Neuronal stem cell (in vitro differentiated cells): ENCODE measurements at regions not wholly inside any gene's neighbourhood (a gene's known extent, or its start where the extent isn't known, plus 50 kb on each side); places are given as distances from the start of the nearest gene placed in this dataset.

Experiments used
- DNase-seq: peaks from one replicate; pipeline ENCODE4 v3.0.0-alpha.2; 2013; ENCODE audit warnings: low spot score
- H2AFZ ChIP-seq: one replicate; pipeline ENCODE4 v1.6.1; 2013; ENCODE audit warnings: mild to moderate bottlenecking, low read length, inconsistent platforms
- H2AK5ac ChIP-seq: 2 replicates; pipeline ENCODE4 v1.6.1; 2013; ENCODE audit warnings: low read depth, mild to moderate bottlenecking, inconsistent platforms, low read length, moderate library complexity, mixed read lengths
- H2BK120ac ChIP-seq: 2 replicates; pipeline ENCODE4 v1.6.1; 2013; ENCODE audit warnings: low read depth, mild to moderate bottlenecking, inconsistent platforms, low read length, moderate library complexity, mixed read lengths
- H2BK12ac ChIP-seq: one replicate; pipeline ENCODE4 v1.6.1; 2013; ENCODE audit warnings: low read length, inconsistent platforms
- H2BK15ac ChIP-seq: 2 replicates; pipeline ENCODE4 v1.6.1; 2013; ENCODE audit warnings: mild to moderate bottlenecking, low read length, inconsistent platforms, mixed read lengths
- H2BK5ac ChIP-seq: one replicate; pipeline ENCODE4 v1.6.1; 2013; ENCODE audit warnings: inconsistent platforms, mild to moderate bottlenecking, low read length, moderate library complexity
- H3K14ac ChIP-seq: one replicate; pipeline ENCODE4 v1.6.1; 2013; ENCODE audit warnings: low read length, inconsistent platforms
- H3K18ac ChIP-seq: 2 replicates; pipeline ENCODE4 v1.6.1; 2013; ENCODE audit warnings: low read length, inconsistent platforms
- H3K23ac ChIP-seq: 2 replicates; pipeline ENCODE4 v1.6.1; 2013; ENCODE audit warnings: low read depth, mild to moderate bottlenecking, mixed read lengths, low read length, inconsistent platforms; ENCODE audit not compliant: poor library complexity
- H3K27ac ChIP-seq: replicated peaks from 3 replicates; pipeline ENCODE4 v1.5.1; 2013; ENCODE audit warnings: low read length, inconsistent platforms
- H3K27me3 ChIP-seq, 3 experiments: 2 replicates each; pipeline ENCODE4 v1.6.1; 2013; ENCODE audit warnings: low read length in 3 of 3, mild to moderate bottlenecking in 2 of 3, inconsistent platforms in 1 of 3, low read depth in 1 of 3, mixed read lengths in 1 of 3, moderate library complexity in 1 of 3; ENCODE audit not compliant: control insufficient read depth in 3 of 3, insufficient read depth in 3 of 3
- H3K36me3 ChIP-seq, 2 donors: replicated peaks in 1 of 2; 2 replicates each; pipeline ENCODE4 v1.6.1; 2013; ENCODE audit warnings: low read length in 2 of 2; ENCODE audit not compliant: control insufficient read depth in 2 of 2, insufficient read depth in 2 of 2
- H3K4ac ChIP-seq: 2 replicates; pipeline ENCODE4 v1.6.1; 2013; ENCODE audit warnings: inconsistent platforms, mild to moderate bottlenecking, low read length, moderate library complexity
- H3K4me1 ChIP-seq, 2 donors: 1 replicate in 1 of 2; 2 replicates in 1 of 2; pipeline ENCODE4 v1.6.1; 2013; ENCODE audit warnings: low read length in 2 of 2, low read depth in 1 of 2; ENCODE audit not compliant: control insufficient read depth in 2 of 2, insufficient read depth in 1 of 2
- H3K4me2 ChIP-seq: one replicate; pipeline ENCODE4 v1.6.1; 2013; ENCODE audit warnings: mild to moderate bottlenecking, low read length, inconsistent platforms; ENCODE audit not compliant: insufficient read depth, poor library complexity, severe bottlenecking
- H3K4me3 ChIP-seq, 2 donors: 2 replicates each; pipeline ENCODE4 v1.5.1; 2013; ENCODE audit warnings: low read length in 2 of 2, mild to moderate bottlenecking in 2 of 2, inconsistent platforms in 1 of 2, moderate library complexity in 1 of 2
- H3K79me1 ChIP-seq: one replicate; pipeline ENCODE4 v1.6.1; 2013; ENCODE audit warnings: low read depth, mild to moderate bottlenecking, inconsistent platforms, low read length, moderate library complexity
- H3K9ac ChIP-seq: one replicate; pipeline ENCODE4 v1.6.1; 2013; ENCODE audit warnings: mild to moderate bottlenecking, low read depth, low read length, inconsistent platforms; ENCODE audit not compliant: poor library complexity
- H3K9me3 ChIP-seq, 2 donors: replicated peaks in 1 of 2; 2 replicates each; pipeline versions ENCODE3 to v1.6.1; 2013; ENCODE audit warnings: low read length in 2 of 2, mild to moderate bottlenecking in 2 of 2, inconsistent platforms in 1 of 2, low read depth in 1 of 2, mixed read lengths in 1 of 2, moderate library complexity in 1 of 2; ENCODE audit not compliant: control insufficient read depth in 2 of 2, insufficient read depth in 1 of 2
- H4K8ac ChIP-seq: one replicate; pipeline ENCODE4 v1.6.1; 2013; ENCODE audit warnings: low read depth, mild to moderate bottlenecking, inconsistent platforms, low read length, moderate library complexity
- H4K91ac ChIP-seq: one replicate; pipeline ENCODE4 v1.6.1; 2013; ENCODE audit warnings: low read length, low read depth, mild to moderate bottlenecking, inconsistent platforms; ENCODE audit not compliant: poor library complexity
- WGBS, 2 donors: extraction: QIAGEN DNeasy Blood & Tissue Kit; methylation state at CpG; one replicate each; pipeline ENCODE4 v1.1.7; 2013; ENCODE audit warnings: missing lambda C conversion rate in 2 of 2, mixed read lengths in 1 of 2; ENCODE audit not compliant: insufficient read length in 2 of 2, insufficient replicate concordance in 1 of 2; ENCODE audit errors: extremely low coverage in 2 of 2; 5-methylcytosine and 5-hydroxymethylcytosine counted together

GRCh38 chr12:78666584-78666983, 198.0 kb upstream of the SYT1 start:
- H3K4me3 ChIP-seq = no peak overlapping the region
- H3K23ac ChIP-seq = no peak overlapping the region
- H2BK12ac ChIP-seq = no peak overlapping the region
- no peak overlapping the region for H2AK5ac ChIP-seq
- H3K4me1 ChIP-seq = no peaks in the 10 kb centered on the region
- H3K27ac ChIP-seq = no peak overlapping the region
- no peak overlapping the region for H2BK120ac ChIP-seq
- H3K18ac ChIP-seq = no peak overlapping the region
- H3K27me3 ChIP-seq = no peaks in the 10 kb centered on the region
- H3K4me2 ChIP-seq = no peak overlapping the region
- no peak overlapping the region for H2BK5ac ChIP-seq
- no peaks in the 10 kb centered on the region for H3K36me3 ChIP-seq
- no peak overlapping the region for H3K4ac ChIP-seq
- no peaks in the 10 kb centered on the region for H3K79me1 ChIP-seq
- no peak overlapping the region for H3K9ac ChIP-seq
- no peak overlapping the region for H2AFZ ChIP-seq
- WGBS, 2 donors = no CpG with 5 or more reads among the region's 1 CpG
- no peak overlapping the region for H3K14ac ChIP-seq
- H4K8ac ChIP-seq = no peak overlapping the region
- H4K91ac ChIP-seq = no peak overlapping the region
- no peak overlapping the region for H2BK15ac ChIP-seq
- no peaks in the 10 kb centered on the region for H3K9me3 ChIP-seq
- no peak for DNase-seq

GRCh38 chr12:78671295-78671694, 193.3 kb upstream of the SYT1 start:
- no peak overlapping the region for H3K27ac ChIP-seq
- H3K9ac ChIP-seq = no peak overlapping the region
- no peak overlapping the region for H4K91ac ChIP-seq
- no peak overlapping the region for H3K18ac ChIP-seq
- H2BK5ac ChIP-seq = no peak overlapping the region
- WGBS, 2 donors = no CpG with 5 or more reads among the region's 4 CpGs
- no peak for DNase-seq
- no peak overlapping the region for H2BK12ac ChIP-seq
- H2BK120ac ChIP-seq = no peak overlapping the region
- no peaks in the 10 kb centered on the region for H3K36me3 ChIP-seq
- H3K4me1 ChIP-seq = no peaks in the 10 kb centered on the region
- H2AFZ ChIP-seq = no peak overlapping the region
- H2AK5ac ChIP-seq = no peak overlapping the region
- no peaks in the 10 kb centered on the region for H3K9me3 ChIP-seq
- H3K14ac ChIP-seq = no peak overlapping the region
- no peak overlapping the region for H3K4ac ChIP-seq
- H3K4me2 ChIP-seq = no peak overlapping the region
- H3K4me3 ChIP-seq = no peak overlapping the region
- H4K8ac ChIP-seq = no peak overlapping the region
- H3K27me3 ChIP-seq = no peaks in the 10 kb centered on the region
- no peaks in the 10 kb centered on the region for H3K79me1 ChIP-seq
- H3K23ac ChIP-seq = no peak overlapping the region
- H2BK15ac ChIP-seq = no peak overlapping the region

DNA sequence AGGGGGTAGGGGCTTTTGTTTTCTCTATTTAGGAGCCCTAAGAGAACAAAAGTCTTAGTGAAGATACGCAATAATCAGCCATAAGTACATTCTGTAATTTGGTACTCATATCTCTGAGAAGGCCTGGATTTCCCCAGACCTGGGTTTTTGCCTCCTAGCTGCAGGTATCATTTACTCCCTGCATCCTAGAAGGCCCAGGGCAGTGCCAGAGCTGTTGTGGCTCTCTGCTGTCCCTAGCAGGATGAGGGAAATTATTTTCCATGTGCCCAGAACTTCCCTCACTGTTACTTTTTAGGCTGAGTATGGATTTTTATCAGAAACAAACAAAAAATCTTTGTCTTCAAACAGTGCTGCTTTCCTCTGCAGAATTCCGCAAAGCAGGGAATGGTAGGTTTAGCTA, 192.5 kb upstream of the SYT1 start:
- Histone ChIP-seq H3K9me3 (no peaks in the 10 kb centered on the region), H2BK5ac (no peak overlapping the region), H2BK12ac (no peak overlapping the region), H3K27me3 (no peaks in the 10 kb centered on the region), H3K4me3 (no peak overlapping the region), H2BK15ac (no peak overlapping the region), H3K36me3 (no peaks in the 10 kb centered on the region), H3K79me1 (no peaks in the 10 kb centered on the region), H2AK5ac (no peak overlapping the region), H3K9ac (no peak overlapping the region), H3K27ac (no peak overlapping the region), H3K4me2 (no peak overlapping the region), H3K23ac (no peak overlapping the region), H4K8ac (no peak overlapping the region), H3K18ac (no peak overlapping the region), H3K14ac (no peak overlapping the region), H2BK120ac (no peak overlapping the region), H3K4me1 (no peaks in the 10 kb centered on the region), H4K91ac (no peak overlapping the region), H2AFZ (peak overlapping the region; percentile 11), H3K4ac (no peak overlapping the region)
- no peak for DNase-seq
- no CpG with 5 or more reads among the region's 2 CpGs for WGBS, 2 donors

GRCh38 chr12:78674311-78675090, 190.1 kb upstream of the SYT1 start:
- no peak overlapping the region for H4K8ac ChIP-seq
- H3K9me3 ChIP-seq = no peaks in the 10 kb centered on the region
- H3K18ac ChIP-seq = no peak overlapping the region
- no peak overlapping the region for H3K23ac ChIP-seq
- H4K91ac ChIP-seq = no peak overlapping the region
- no peak overlapping the region for H3K9ac ChIP-seq
- no peaks in the 10 kb centered on the region for H3K4me1 ChIP-seq
- DNase-seq = no peak
- WGBS, 2 donors = no CpG with 5 or more reads among the region's 2 CpGs
- H3K27ac ChIP-seq = no peak overlapping the region
- H2AK5ac ChIP-seq = no peak overlapping the region
- no peak overlapping the region for H2BK12ac ChIP-seq
- no peak overlapping the region for H3K4me2 ChIP-seq
- no peaks in the 10 kb centered on the region for H3K36me3 ChIP-seq
- no peak overlapping the region for H3K4me3 ChIP-seq
- H2AFZ ChIP-seq = peak overlapping the region; percentile 12
- no peaks in the 10 kb centered on the region for H3K79me1 ChIP-seq
- no peak overlapping the region for H3K4ac ChIP-seq
- H3K14ac ChIP-seq = no peak overlapping the region
- H2BK15ac ChIP-seq = no peak overlapping the region
- H2BK5ac ChIP-seq = no peak overlapping the region
- H3K27me3 ChIP-seq = no peaks in the 10 kb centered on the region
- no peak overlapping the region for H2BK120ac ChIP-seq
